Upper lobe of left lung (tissue), 4 donors: ENCODE measurements at regions not wholly inside any gene's neighbourhood (a gene's known extent, or its start where the extent isn't known, plus 50 kb on each side); places are given as distances from the start of the nearest gene placed in this dataset.

ENCODE experiments used
- EP300 ChIP-seq, 4 donors: sonication (generic); formaldehyde crosslinking; IDR thresholded peaks; one replicate each; pipeline ENCODE4 v1.5.1; 2017; ENCODE audit warnings: antibody characterized with exemption in 4 of 4, control low read depth in 2 of 4
- POLR2A ChIP-seq, 4 donors: fragments of 450-650 bp; IDR thresholded peaks; one replicate each; pipeline ENCODE4 v1.5.1; 2016 to 2017; ENCODE audit warnings: antibody characterized with exemption in 4 of 4, mild to moderate bottlenecking in 2 of 4
- POLR2AphosphoS5 ChIP-seq, 2 donors: sonication (generic); formaldehyde crosslinking; IDR thresholded peaks; one replicate each; pipeline ENCODE4 v1.5.1; 2017; ENCODE audit warnings: antibody characterized with exemption in 2 of 2
- TF ChIP-seq, protein P1 (sequence below), 6 experiments: fragments of 450-650 bp in 4 of 6; fragments of 200-600 bp in 2 of 6; sonication (generic) in 2 of 6; IDR thresholded peaks; one replicate each; pipeline ENCODE4 v1.5.1; 2016 to 2019; ENCODE audit warnings: antibody characterized with exemption in 6 of 6

DNA sequence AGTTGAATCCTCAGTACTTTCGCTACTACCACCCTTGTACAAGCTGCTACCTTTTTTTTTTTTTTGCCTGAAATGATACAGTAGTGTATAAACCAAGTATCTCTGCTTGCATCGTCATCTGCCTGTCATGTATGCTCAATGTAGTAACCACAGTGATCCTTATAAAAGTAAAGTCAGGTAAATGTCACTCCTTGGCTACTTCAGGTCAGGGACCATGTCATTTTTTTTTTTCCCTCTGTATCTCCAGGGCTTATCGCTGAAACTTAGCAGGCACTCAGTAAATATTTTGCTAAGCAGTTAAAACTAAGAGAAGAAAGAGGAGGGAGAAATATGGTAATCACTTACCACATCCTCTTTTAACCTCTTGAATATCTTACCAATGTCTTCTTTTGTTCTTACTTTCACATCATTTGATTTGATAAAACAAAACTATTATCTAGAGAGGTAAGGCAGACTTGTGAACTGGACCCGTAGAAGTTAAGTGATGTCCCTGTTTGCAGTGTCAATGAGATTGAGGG, 96.8 kb upstream of the KLF12 start:
- TF ChIP-seq, protein P1, sequence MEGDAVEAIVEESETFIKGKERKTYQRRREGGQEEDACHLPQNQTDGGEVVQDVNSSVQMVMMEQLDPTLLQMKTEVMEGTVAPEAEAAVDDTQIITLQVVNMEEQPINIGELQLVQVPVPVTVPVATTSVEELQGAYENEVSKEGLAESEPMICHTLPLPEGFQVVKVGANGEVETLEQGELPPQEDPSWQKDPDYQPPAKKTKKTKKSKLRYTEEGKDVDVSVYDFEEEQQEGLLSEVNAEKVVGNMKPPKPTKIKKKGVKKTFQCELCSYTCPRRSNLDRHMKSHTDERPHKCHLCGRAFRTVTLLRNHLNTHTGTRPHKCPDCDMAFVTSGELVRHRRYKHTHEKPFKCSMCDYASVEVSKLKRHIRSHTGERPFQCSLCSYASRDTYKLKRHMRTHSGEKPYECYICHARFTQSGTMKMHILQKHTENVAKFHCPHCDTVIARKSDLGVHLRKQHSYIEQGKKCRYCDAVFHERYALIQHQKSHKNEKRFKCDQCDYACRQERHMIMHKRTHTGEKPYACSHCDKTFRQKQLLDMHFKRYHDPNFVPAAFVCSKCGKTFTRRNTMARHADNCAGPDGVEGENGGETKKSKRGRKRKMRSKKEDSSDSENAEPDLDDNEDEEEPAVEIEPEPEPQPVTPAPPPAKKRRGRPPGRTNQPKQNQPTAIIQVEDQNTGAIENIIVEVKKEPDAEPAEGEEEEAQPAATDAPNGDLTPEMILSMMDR (IDR thresholded peaks at IDR 0.05): no peak
- no peak for TF ChIP-seq EP300 (IDR thresholded peaks at IDR 0.05)
- no peak for TF ChIP-seq POLR2A (IDR thresholded peaks at IDR 0.05)
- no peak for TF ChIP-seq POLR2AphosphoS5 (IDR thresholded peaks at IDR 0.05)
